ENCODE measurements at regions not wholly inside any gene's neighbourhood (a gene's known extent, or its start where the extent isn't known, plus 50 kb on each side); places are given as distances from the start of the nearest gene placed in this dataset.

DNA sequence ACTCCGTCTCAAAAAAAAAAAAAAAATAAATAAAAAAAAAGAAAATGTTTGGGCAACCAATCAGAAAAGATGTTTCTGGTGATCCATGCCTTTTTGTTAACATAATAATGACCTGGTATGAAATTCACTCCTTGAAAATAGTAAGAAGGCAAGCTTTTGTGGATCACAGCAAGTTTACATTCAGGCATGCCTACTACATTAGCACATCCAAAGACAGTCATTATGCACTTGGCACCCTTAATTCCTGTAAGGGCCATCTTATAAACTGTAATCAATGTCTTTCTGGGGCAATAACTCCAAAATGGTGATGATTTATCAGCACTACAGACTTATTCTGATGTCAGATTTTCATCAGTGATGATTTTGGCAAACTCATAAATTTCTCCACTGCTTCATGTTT is 1871.6 kb upstream of the AGA start (continued):
- TF ChIP-seq TCF3 (IDR thresholded peaks at IDR 0.05; ENCODE audit: borderline replicate concordance, insufficient read depth, low read depth, low read length) (no peak), POLR2AphosphoS5 (IDR thresholded peaks at IDR 0.05; ENCODE audit: low read length) (no peak), NBN (IDR thresholded peaks at IDR 0.05) (no peak), ZNF274 (IDR thresholded peaks at IDR 0.05; ENCODE audit: insufficient read depth, insufficient read length) (no peak), CBX3 (IDR thresholded peaks at IDR 0.05; ENCODE audit: borderline replicate concordance, low read depth) (no peak)

DNA sequence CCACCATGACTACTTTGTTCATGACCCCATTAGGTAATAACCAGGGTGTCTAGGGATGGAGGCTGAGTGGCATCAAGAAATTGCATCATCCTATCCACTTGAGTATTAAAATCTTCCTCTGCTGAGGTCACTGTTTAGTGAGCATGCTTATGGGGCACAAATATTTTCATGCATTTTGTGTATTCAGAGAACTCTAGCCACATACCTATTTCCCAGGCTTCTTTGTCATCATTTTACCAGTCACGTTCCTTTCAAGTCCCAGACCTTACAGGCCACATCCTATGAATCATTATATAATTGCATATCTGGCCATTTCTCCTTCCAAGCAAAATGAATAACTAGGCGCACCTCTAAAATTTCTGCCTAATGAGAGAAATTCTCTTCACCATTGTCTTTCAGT is 1882.9 kb upstream of the AGA start:
- H3K27ac ChIP-seq (ENCODE audit: control insufficient read depth, insufficient read depth), result no peak overlapping the region
- no peak for TF ChIP-seq MEF2B (IDR thresholded peaks at IDR 0.05; ENCODE audit: partially characterized antibody, poor library complexity, severe bottlenecking)
- H2AFZ ChIP-seq (ENCODE audit: control insufficient read depth, low read depth, low read length), result no peak overlapping the region
- no peak overlapping the region for H3K9ac ChIP-seq (ENCODE audit: control insufficient read depth, insufficient read depth, low read length)
- FAIRE-seq (no peak), ATAC-seq (no peak), DNase-seq (ENCODE audit: low read depth, low spot score) (no peak)
- no peaks in the 10 kb centered on the region for H3K27me3 ChIP-seq (replicated peaks in 1 of 2; ENCODE audit: control insufficient read depth in 2 of 2, insufficient read depth in 2 of 2, low read length in 1 of 2)
- ChIA-PET CTCF (no interaction called here), RAD21 (ENCODE audit: unreplicated experiment) (no interaction called here), POLR2A (no interaction called here), SMC1A (ENCODE audit: uncharacterized antibody, unreplicated experiment) (no interaction called here)
- no peaks in the 10 kb centered on the region for H3K36me3 ChIP-seq (ENCODE audit: control insufficient read depth in 2 of 2, insufficient read depth in 2 of 2, low read length in 1 of 2)
- in situ Hi-C loops (cut with MboI) (no loop called here), intact Hi-C loops (cut with micrococcal nuclease; ENCODE audit: unreplicated experiment) (no loop called here)
- no peaks in the 10 kb centered on the region for H3K4me1 ChIP-seq (ENCODE audit: control insufficient read depth, insufficient read depth, low read length)
- no peaks in the 10 kb centered on the region for H3K9me3 ChIP-seq (replicated peaks; ENCODE audit: control insufficient read depth, insufficient read depth, low read length)
- WGBS (ENCODE audit: insufficient coverage, insufficient replicate concordance, low lambda C conversion rate, missing lambda C conversion rate), result 40% methylated on average over 2 of the region's 2 CpGs
- no peaks in the 10 kb centered on the region for H4K20me1 ChIP-seq (ENCODE audit: control insufficient read depth, insufficient read depth)
- no TSS peak for BruUV-seq (replicated peaks)
- H3K4me3 ChIP-seq, result no peak overlapping the region
- no peak overlapping the region for H3K4me2 ChIP-seq (ENCODE audit: control insufficient read depth, insufficient read depth)
- H3K79me2 ChIP-seq (ENCODE audit: control insufficient read depth, insufficient read depth, low read length), result no peaks in the 10 kb centered on the region

DNA sequence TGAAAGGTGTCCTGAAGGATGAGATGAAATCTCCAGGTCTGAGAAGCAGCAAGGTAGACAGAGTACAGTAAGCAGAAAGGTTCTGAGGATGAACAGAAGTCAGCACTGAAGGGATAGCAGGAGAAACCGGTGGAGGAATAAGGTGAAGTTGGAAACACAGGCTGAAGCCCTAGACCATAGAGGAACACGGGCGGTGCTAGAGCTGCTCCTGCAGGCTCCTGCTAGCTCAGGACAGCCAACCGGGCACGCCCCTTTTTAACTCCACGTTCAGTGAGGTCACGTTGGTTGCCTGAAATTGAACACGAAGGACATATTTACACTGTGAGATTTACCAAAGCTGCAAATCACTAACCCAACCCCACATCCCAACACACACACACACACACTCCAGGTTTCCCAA is 1886.4 kb upstream of the AGA start:
- FAIRE-seq (no peak), ATAC-seq (no peak), DNase-seq (ENCODE audit: low read depth, low spot score) (no peak)
- no peak overlapping the region for H3K27ac ChIP-seq (ENCODE audit: control insufficient read depth, insufficient read depth)
- intact Hi-C loops (cut with micrococcal nuclease; ENCODE audit: unreplicated experiment), result no loop called here
- no peaks in the 10 kb centered on the region for H3K4me1 ChIP-seq (ENCODE audit: control insufficient read depth, insufficient read depth, low read length)
- H4K20me1 ChIP-seq (ENCODE audit: control insufficient read depth, insufficient read depth), result no peaks in the 10 kb centered on the region
- H3K36me3 ChIP-seq (ENCODE audit: control insufficient read depth in 2 of 2, insufficient read depth in 2 of 2, low read length in 1 of 2), result no peaks in the 10 kb centered on the region
- no peaks in the 10 kb centered on the region for H3K79me2 ChIP-seq (ENCODE audit: control insufficient read depth, insufficient read depth, low read length)
- H3K27me3 ChIP-seq (replicated peaks in 1 of 2; ENCODE audit: control insufficient read depth in 2 of 2, insufficient read depth in 2 of 2, low read length in 1 of 2), result no peaks in the 10 kb centered on the region
- 25% methylated on average over 8 of the region's 8 CpGs for WGBS (ENCODE audit: insufficient coverage, insufficient replicate concordance, low lambda C conversion rate, missing lambda C conversion rate)
- ChIA-PET CTCF (no interaction called here), SMC1A (ENCODE audit: uncharacterized antibody, unreplicated experiment) (no interaction called here), POLR2A (no interaction called here), RAD21 (ENCODE audit: unreplicated experiment) (no interaction called here)
- H3K9me3 ChIP-seq (replicated peaks; ENCODE audit: control insufficient read depth, insufficient read depth, low read length), result no peaks in the 10 kb centered on the region
- H2AFZ ChIP-seq (ENCODE audit: control insufficient read depth, low read depth, low read length), result no peak overlapping the region
- H3K4me2 ChIP-seq (ENCODE audit: control insufficient read depth, insufficient read depth), result no peak overlapping the region
- no peak overlapping the region for H3K9ac ChIP-seq (ENCODE audit: control insufficient read depth, insufficient read depth, low read length)
- BruUV-seq (replicated peaks), result no TSS peak
- in situ Hi-C loops (cut with MboI), result no loop called here
- H3K4me3 ChIP-seq, result no peak overlapping the region
- TF ChIP-seq, protein P1, sequence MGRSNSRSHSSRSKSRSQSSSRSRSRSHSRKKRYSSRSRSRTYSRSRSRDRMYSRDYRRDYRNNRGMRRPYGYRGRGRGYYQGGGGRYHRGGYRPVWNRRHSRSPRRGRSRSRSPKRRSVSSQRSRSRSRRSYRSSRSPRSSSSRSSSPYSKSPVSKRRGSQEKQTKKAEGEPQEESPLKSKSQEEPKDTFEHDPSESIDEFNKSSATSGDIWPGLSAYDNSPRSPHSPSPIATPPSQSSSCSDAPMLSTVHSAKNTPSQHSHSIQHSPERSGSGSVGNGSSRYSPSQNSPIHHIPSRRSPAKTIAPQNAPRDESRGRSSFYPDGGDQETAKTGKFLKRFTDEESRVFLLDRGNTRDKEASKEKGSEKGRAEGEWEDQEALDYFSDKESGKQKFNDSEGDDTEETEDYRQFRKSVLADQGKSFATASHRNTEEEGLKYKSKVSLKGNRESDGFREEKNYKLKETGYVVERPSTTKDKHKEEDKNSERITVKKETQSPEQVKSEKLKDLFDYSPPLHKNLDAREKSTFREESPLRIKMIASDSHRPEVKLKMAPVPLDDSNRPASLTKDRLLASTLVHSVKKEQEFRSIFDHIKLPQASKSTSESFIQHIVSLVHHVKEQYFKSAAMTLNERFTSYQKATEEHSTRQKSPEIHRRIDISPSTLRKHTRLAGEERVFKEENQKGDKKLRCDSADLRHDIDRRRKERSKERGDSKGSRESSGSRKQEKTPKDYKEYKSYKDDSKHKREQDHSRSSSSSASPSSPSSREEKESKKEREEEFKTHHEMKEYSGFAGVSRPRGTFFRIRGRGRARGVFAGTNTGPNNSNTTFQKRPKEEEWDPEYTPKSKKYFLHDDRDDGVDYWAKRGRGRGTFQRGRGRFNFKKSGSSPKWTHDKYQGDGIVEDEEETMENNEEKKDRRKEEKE (IDR thresholded peaks at IDR 0.05), result no peak
- TF ChIP-seq, protein P2, sequence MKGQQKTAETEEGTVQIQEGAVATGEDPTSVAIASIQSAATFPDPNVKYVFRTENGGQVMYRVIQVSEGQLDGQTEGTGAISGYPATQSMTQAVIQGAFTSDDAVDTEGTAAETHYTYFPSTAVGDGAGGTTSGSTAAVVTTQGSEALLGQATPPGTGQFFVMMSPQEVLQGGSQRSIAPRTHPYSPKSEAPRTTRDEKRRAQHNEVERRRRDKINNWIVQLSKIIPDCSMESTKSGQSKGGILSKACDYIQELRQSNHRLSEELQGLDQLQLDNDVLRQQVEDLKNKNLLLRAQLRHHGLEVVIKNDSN (IDR thresholded peaks at IDR 0.05; ENCODE audit: borderline replicate concordance, extremely low read length, insufficient read depth, low read depth, low read length), result no peak
- TF ChIP-seq WRNIP1 (IDR thresholded peaks at IDR 0.05; ENCODE audit: borderline replicate concordance, low read depth, low read length), result no peak
- TF ChIP-seq RFX5 (IDR thresholded peaks at IDR 0.05; ENCODE audit: low read depth, low read length), result no peak
- no peak for TF ChIP-seq YBX1 (IDR thresholded peaks at IDR 0.05)
- TF ChIP-seq DPF2 (IDR thresholded peaks at IDR 0.05), result no peak
- TF ChIP-seq NFYA (IDR thresholded peaks at IDR 0.05; ENCODE audit: borderline replicate concordance, low read depth, low read length), result no peak

All from GM12878 (cell line).